ENCODE measurements at regions not wholly inside any gene's neighbourhood (a gene's known extent, or its start where the extent isn't known, plus 50 kb on each side); places are given as distances from the start of the nearest gene placed in this dataset.

DNA sequence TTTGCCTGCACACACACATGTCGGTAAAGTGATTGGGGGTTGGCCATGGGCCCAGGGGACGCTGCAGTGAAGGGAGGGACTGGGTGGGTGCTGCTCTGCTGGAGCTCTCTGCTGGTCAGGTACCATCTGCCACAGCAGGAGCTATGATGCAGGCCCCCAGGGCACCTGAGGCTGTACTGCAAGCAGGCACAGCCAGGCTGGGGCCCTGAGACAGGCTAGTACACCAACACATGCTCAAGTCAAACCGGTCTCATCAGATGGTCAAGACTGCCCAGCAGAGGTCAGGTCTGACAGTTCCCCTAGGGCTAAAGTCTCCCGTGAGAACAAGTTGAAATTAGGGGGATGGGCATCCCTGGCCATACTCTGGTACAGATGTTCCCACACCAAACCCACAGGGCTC is 118.3 kb upstream of the THSD7A start:
- Histone ChIP-seq H3K9me3 (ENCODE audit: low read length) (peaks cover 79% of the 10 kb centered on the region), H4K20me1 (ENCODE audit: insufficient read depth, low read length) (no peaks in the 10 kb centered on the region), H3K79me2 (ENCODE audit: insufficient read depth, low read length) (no peaks in the 10 kb centered on the region), H3K27ac (ENCODE audit: extremely low read length, insufficient read depth, low read length) (no peak overlapping the region), H3K27me3 (ENCODE audit: control insufficient read depth in 1 of 2, insufficient read depth in 2 of 2, low read length in 2 of 2) (no peaks in the 10 kb centered on the region), H3K4me1 (ENCODE audit: insufficient read depth, low read length) (no peaks in the 10 kb centered on the region), H3K36me3 (replicated peaks in 1 of 2; ENCODE audit: control insufficient read depth in 1 of 2, insufficient read depth in 2 of 2, low read length in 2 of 2) (no peaks in the 10 kb centered on the region), H2AFZ (ENCODE audit: low read length) (no peak overlapping the region), H3K4me2 (ENCODE audit: low read depth, low read length) (no peak overlapping the region), H3K4me3 (replicated peaks in 1 of 3; ENCODE audit: insufficient read depth in 1 of 3, low read depth in 2 of 3, low read length in 3 of 3) (no peak overlapping the region), H3K9ac (ENCODE audit: insufficient read depth, low read depth, low read length) (no peak overlapping the region)
- no TSS peak for BruUV-seq (replicated peaks)
- DNase-seq (ENCODE audit: low spot score) (no peak), ATAC-seq (no peak), FAIRE-seq (no peak)
- TF ChIP-seq ZNF790 (CRISPR knock-in tag; IDR thresholded peaks at IDR 0.05; ENCODE audit: borderline replicate concordance) (no peak), JDP2 (CRISPR knock-in tag; IDR thresholded peaks at IDR 0.05; ENCODE audit: borderline replicate concordance) (no peak), MTF2 (CRISPR knock-in tag; IDR thresholded peaks at IDR 0.05; ENCODE audit: borderline replicate concordance) (no peak), SAP130 (CRISPR knock-in tag; IDR thresholded peaks at IDR 0.05; ENCODE audit: low read depth) (no peak), ZNF263 (CRISPR knock-in tag; IDR thresholded peaks at IDR 0.05) (no peak), DNMT3B (CRISPR knock-in tag; conservative IDR thresholded peaks at IDR 0.05) (no peak), PCBP2 (optimal IDR thresholded peaks at IDR 0.05; ENCODE audit: low read depth, low read length, poor library complexity, severe bottlenecking) (no peak)
- TF ChIP-seq, protein P1, sequence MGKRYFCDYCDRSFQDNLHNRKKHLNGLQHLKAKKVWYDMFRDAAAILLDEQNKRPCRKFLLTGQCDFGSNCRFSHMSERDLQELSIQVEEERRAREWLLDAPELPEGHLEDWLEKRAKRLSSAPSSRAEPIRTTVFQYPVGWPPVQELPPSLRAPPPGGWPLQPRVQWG (CRISPR knock-in tag; IDR thresholded peaks at IDR 0.05; ENCODE audit: borderline replicate concordance, low read depth) = no peak
- TF ChIP-seq, protein P2, sequence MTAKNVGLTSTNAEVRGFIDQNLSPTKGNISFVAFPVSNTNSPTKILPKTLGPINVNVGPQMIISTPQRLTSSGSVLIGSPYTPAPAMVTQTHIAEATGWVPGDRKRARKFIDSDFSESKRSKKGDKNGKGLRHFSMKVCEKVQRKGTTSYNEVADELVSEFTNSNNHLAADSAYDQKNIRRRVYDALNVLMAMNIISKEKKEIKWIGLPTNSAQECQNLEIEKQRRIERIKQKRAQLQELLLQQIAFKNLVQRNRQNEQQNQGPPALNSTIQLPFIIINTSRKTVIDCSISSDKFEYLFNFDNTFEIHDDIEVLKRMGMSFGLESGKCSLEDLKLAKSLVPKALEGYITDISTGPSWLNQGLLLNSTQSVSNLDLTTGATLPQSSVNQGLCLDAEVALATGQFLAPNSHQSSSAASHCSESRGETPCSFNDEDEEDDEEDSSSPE (CRISPR knock-in tag; IDR thresholded peaks at IDR 0.05) = no peak
- TF ChIP-seq, protein P3, sequence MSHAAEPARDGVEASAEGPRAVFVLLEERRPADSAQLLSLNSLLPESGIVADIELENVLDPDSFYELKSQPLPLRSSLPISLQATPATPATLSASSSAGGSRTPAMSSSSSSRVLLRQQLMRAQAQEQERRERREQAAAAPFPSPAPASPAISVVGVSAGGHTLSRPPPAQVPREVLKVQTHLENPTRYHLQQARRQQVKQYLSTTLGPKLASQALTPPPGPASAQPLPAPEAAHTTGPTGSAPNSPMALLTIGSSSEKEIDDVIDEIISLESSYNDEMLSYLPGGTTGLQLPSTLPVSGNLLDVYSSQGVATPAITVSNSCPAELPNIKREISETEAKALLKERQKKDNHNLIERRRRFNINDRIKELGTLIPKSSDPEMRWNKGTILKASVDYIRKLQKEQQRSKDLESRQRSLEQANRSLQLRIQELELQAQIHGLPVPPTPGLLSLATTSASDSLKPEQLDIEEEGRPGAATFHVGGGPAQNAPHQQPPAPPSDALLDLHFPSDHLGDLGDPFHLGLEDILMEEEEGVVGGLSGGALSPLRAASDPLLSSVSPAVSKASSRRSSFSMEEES (CRISPR knock-in tag; IDR thresholded peaks at IDR 0.05) = no peak
- ChIA-PET CTCF (ENCODE audit: low intra/inter-chr PET ratio, low total read pairs) (no interaction called here), POLR2A (no interaction called here)
- WGBS (ENCODE audit: low lambda C conversion rate) = 10% methylated on average over 2 of the region's 4 CpGs
- in situ Hi-C loops (cut with HindIII; ENCODE audit: extremely low pct_ligation_motif_present, low pct_unique_long_range_greater_than_20kb) = no loop called here
- intact Hi-C loops (cut with micrococcal nuclease; ENCODE audit: unreplicated experiment) = no loop called here

Measured in HepG2 (cell line).